Breast epithelium (tissue), 4 donors: ENCODE measurements at regions not wholly inside any gene's neighbourhood (a gene's known extent, or its start where the extent isn't known, plus 50 kb on each side); places are given as distances from the start of the nearest gene placed in this dataset.

Source experiments
- DNase-seq, 2 donors: peaks; one replicate each; pipeline ENCODE4 v3.0.0-alpha.2; 2019; ENCODE audit warnings: low spot score in 2 of 2
- H3K27ac ChIP-seq, 2 donors: fragments of 200-600 bp; sonication (generic) in 1 of 2; one replicate each; pipeline ENCODE4 v1.5.1; 2016 to 2019; ENCODE audit warnings: mild to moderate bottlenecking in 1 of 2
- H3K27me3 ChIP-seq, 2 donors: fragments of 200-600 bp; sonication (generic) in 1 of 2; one replicate each; pipeline versions ENCODE4 v1.5.1 to v1.6.0; 2017 to 2019; ENCODE audit warnings: control low read depth in 1 of 2, mild to moderate bottlenecking in 1 of 2
- H3K36me3 ChIP-seq: fragments of 200-600 bp; one replicate; pipeline ENCODE4 v1.5.1; 2019
- H3K4me1 ChIP-seq, 2 donors: fragments of 200-600 bp; sonication (generic); one replicate each; pipeline ENCODE4 v1.5.1; 2016 to 2019; ENCODE audit warnings: control low read depth in 1 of 2
- H3K4me3 ChIP-seq, 3 donors: fragments of 200-600 bp; sonication (generic); 1 replicate in 2 of 3; 2 replicates in 1 of 3; pipeline ENCODE4 v1.5.1; 2016 to 2019; ENCODE audit warnings: mild to moderate bottlenecking in 3 of 3, moderate library complexity in 2 of 3
- H3K9me3 ChIP-seq, 2 donors: fragments of 200-600 bp; sonication (generic) in 1 of 2; one replicate each; pipeline ENCODE4 v1.5.1; 2016 to 2019; ENCODE audit warnings: control low read depth in 1 of 2
- CTCF ChIP-seq, 3 donors: fragments of 450-650 bp; IDR thresholded peaks; one replicate each; pipeline ENCODE4 v1.5.1; 2016 to 2017; ENCODE audit warnings: antibody characterized with exemption in 3 of 3, mild to moderate bottlenecking in 3 of 3, moderate library complexity in 3 of 3
- POLR2A ChIP-seq: fragments of 450-650 bp; IDR thresholded peaks from one replicate; pipeline ENCODE4 v1.6.1; 2016; ENCODE audit warnings: antibody characterized with exemption, mild to moderate bottlenecking, moderate library complexity
- POLR2AphosphoS5 ChIP-seq, 3 donors: sonication (generic); formaldehyde crosslinking; IDR thresholded peaks; one replicate each; pipeline ENCODE4 v1.6.1; 2017; ENCODE audit warnings: antibody characterized with exemption in 3 of 3
- intact Hi-C: fragments of 100-400 bp; cut with DNase I; formaldehyde crosslinking; loops from one replicate; pipeline ENCODE4 v1.15.1; 2023; ENCODE audit warnings: low total_unique reads

GRCh38 chr1:222033450-222033849, 291.6 kb upstream of the DUSP10 start:
- no peaks in the 10 kb centered on the region for H3K36me3 ChIP-seq
- H3K9me3 ChIP-seq: no peaks in the 10 kb centered on the region
- no peaks in the 10 kb centered on the region for H3K4me1 ChIP-seq
- TF ChIP-seq POLR2AphosphoS5 (IDR thresholded peaks at IDR 0.05) (no peak), POLR2A (no peak), CTCF (IDR thresholded peaks at IDR 0.05) (no peak)
- H3K27ac ChIP-seq: no peak overlapping the region
- intact Hi-C loops: no loop called here
- no peak for DNase-seq
- no peaks in the 10 kb centered on the region for H3K27me3 ChIP-seq
- no peak overlapping the region for H3K4me3 ChIP-seq

GRCh38 chr1:222031318-222031717, 289.4 kb upstream of the DUSP10 start:
- TF ChIP-seq POLR2AphosphoS5 (IDR thresholded peaks at IDR 0.05) (no peak), POLR2A (no peak), CTCF (IDR thresholded peaks at IDR 0.05) (no peak)
- H3K27ac ChIP-seq: no peak overlapping the region
- DNase-seq: no peak
- H3K27me3 ChIP-seq: no peaks in the 10 kb centered on the region
- H3K36me3 ChIP-seq: no peaks in the 10 kb centered on the region
- intact Hi-C loops: no loop called here
- H3K9me3 ChIP-seq: no peaks in the 10 kb centered on the region
- H3K4me1 ChIP-seq: no peaks in the 10 kb centered on the region
- no peak overlapping the region for H3K4me3 ChIP-seq

- Histone ChIP-seq H3K27ac (no peak overlapping the region), H3K36me3 (no peaks in the 10 kb centered on the region), H3K9me3 (no peaks in the 10 kb centered on the region), H3K27me3 (no peaks in the 10 kb centered on the region), H3K4me1 (no peaks in the 10 kb centered on the region), H3K4me3 (no peak overlapping the region)
- DNase-seq: no peak
- TF ChIP-seq POLR2A (no peak), POLR2AphosphoS5 (IDR thresholded peaks at IDR 0.05) (no peak), CTCF (IDR thresholded peaks at IDR 0.05) (no peak)
- intact Hi-C loops: no loop called here
Measured at GRCh38 chr1:222028676-222029075, 286.8 kb upstream of the DUSP10 start.

- Histone ChIP-seq H3K36me3 (no peaks in the 10 kb centered on the region), H3K9me3 (no peaks in the 10 kb centered on the region), H3K27ac (no peak overlapping the region), H3K4me1 (no peaks in the 10 kb centered on the region), H3K27me3 (no peaks in the 10 kb centered on the region), H3K4me3 (no peak overlapping the region)
- intact Hi-C loops: no loop called here
- TF ChIP-seq POLR2A (no peak), CTCF (IDR thresholded peaks at IDR 0.05) (no peak), POLR2AphosphoS5 (IDR thresholded peaks at IDR 0.05) (no peak)
- DNase-seq: no peak
Measured at GRCh38 chr1:222028116-222028515, 286.2 kb upstream of the DUSP10 start.

- TF ChIP-seq CTCF (IDR thresholded peaks at IDR 0.05): no peak
- no peak for TF ChIP-seq POLR2AphosphoS5 (IDR thresholded peaks at IDR 0.05)
- TF ChIP-seq POLR2A: no peak
- Histone ChIP-seq H3K9me3 (no peaks in the 10 kb centered on the region), H3K4me3 (no peak overlapping the region), H3K27ac (no peak overlapping the region), H3K27me3 (no peaks in the 10 kb centered on the region), H3K4me1 (no peaks in the 10 kb centered on the region), H3K36me3 (no peaks in the 10 kb centered on the region)
- no peak for DNase-seq
- intact Hi-C loops: no loop called here
Measured at GRCh38 chr1:222026280-222026679, 284.4 kb upstream of the DUSP10 start.
